ENCODE measurements at regions not wholly inside any gene's neighbourhood (a gene's known extent, or its start where the extent isn't known, plus 50 kb on each side); places are given as distances from the start of the nearest gene placed in this dataset.

DNA sequence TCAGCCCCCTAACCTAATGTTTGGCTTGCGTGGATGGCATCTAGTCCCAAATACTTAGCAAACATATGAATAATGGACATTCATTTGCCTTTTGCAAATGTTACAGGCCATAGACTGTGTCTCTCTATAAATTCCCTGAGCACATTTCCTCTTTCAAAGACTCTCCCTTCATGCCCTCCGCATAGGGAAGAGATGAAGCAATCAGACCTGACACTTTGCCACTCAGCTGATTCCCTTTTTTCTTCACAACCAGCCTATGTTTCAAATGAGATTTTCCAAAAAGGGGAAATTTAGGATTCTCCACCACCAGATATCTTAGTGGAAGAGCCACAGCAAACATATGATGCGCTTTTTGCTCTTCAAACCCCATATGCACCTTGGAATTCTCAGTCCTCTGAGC is 453.7 kb downstream of the STK39 start:
- TF ChIP-seq TCF7L2 (IDR thresholded peaks at IDR 0.05; ENCODE audit: low read depth, low read length) = no peak
- TF ChIP-seq, protein P1, sequence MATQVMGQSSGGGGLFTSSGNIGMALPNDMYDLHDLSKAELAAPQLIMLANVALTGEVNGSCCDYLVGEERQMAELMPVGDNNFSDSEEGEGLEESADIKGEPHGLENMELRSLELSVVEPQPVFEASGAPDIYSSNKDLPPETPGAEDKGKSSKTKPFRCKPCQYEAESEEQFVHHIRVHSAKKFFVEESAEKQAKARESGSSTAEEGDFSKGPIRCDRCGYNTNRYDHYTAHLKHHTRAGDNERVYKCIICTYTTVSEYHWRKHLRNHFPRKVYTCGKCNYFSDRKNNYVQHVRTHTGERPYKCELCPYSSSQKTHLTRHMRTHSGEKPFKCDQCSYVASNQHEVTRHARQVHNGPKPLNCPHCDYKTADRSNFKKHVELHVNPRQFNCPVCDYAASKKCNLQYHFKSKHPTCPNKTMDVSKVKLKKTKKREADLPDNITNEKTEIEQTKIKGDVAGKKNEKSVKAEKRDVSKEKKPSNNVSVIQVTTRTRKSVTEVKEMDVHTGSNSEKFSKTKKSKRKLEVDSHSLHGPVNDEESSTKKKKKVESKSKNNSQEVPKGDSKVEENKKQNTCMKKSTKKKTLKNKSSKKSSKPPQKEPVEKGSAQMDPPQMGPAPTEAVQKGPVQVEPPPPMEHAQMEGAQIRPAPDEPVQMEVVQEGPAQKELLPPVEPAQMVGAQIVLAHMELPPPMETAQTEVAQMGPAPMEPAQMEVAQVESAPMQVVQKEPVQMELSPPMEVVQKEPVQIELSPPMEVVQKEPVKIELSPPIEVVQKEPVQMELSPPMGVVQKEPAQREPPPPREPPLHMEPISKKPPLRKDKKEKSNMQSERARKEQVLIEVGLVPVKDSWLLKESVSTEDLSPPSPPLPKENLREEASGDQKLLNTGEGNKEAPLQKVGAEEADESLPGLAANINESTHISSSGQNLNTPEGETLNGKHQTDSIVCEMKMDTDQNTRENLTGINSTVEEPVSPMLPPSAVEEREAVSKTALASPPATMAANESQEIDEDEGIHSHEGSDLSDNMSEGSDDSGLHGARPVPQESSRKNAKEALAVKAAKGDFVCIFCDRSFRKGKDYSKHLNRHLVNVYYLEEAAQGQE (IDR thresholded peaks at IDR 0.05; ENCODE audit: insufficient read depth in 1 of 2, low read depth in 2 of 2, low read length in 1 of 2) = no peak
- TF ChIP-seq, protein P2, sequence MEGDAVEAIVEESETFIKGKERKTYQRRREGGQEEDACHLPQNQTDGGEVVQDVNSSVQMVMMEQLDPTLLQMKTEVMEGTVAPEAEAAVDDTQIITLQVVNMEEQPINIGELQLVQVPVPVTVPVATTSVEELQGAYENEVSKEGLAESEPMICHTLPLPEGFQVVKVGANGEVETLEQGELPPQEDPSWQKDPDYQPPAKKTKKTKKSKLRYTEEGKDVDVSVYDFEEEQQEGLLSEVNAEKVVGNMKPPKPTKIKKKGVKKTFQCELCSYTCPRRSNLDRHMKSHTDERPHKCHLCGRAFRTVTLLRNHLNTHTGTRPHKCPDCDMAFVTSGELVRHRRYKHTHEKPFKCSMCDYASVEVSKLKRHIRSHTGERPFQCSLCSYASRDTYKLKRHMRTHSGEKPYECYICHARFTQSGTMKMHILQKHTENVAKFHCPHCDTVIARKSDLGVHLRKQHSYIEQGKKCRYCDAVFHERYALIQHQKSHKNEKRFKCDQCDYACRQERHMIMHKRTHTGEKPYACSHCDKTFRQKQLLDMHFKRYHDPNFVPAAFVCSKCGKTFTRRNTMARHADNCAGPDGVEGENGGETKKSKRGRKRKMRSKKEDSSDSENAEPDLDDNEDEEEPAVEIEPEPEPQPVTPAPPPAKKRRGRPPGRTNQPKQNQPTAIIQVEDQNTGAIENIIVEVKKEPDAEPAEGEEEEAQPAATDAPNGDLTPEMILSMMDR (IDR thresholded peaks at IDR 0.05) = no peak
- no peak for TF ChIP-seq POLR2AphosphoS5 (IDR thresholded peaks at IDR 0.05; ENCODE audit: low read depth, low read length)
- no peak for TF ChIP-seq SIN3A (IDR thresholded peaks at IDR 0.05; ENCODE audit: borderline replicate concordance, insufficient read depth, low read depth, low read length)
- H3K27me3 ChIP-seq (ENCODE audit: control insufficient read depth, insufficient read depth, low read length) = no peaks in the 10 kb centered on the region
- no peak overlapping the region for H3K27ac ChIP-seq (ENCODE audit: low read length)
- in situ Hi-C loops (cut with HindIII; ENCODE audit: low pct_unique_long_range_greater_than_20kb, low sequenced_read_pairs) = no loop called here
- ChIA-PET POLR2A (no interaction called here), CTCF (no interaction called here)
- H3K36me3 ChIP-seq (ENCODE audit: control insufficient read depth, insufficient read depth, low read length) = no peaks in the 10 kb centered on the region
- intact Hi-C loops (cut with micrococcal nuclease; ENCODE audit: unreplicated experiment) = no loop called here
- no peaks in the 10 kb centered on the region for H3K4me1 ChIP-seq (ENCODE audit: control insufficient read depth, insufficient read depth, low read length)
- H3K9me3 ChIP-seq (ENCODE audit: control insufficient read depth, insufficient read depth, low read depth, low read length) = no peaks in the 10 kb centered on the region
- BruUV-seq (replicated peaks) = no TSS peak
- DNase-seq (ENCODE audit: low read depth, low spot score) (no peak), ATAC-seq (no peak)
- no peak overlapping the region for H3K4me3 ChIP-seq (ENCODE audit: low read depth in 2 of 2, low read length in 2 of 2)

- H3K4me1 ChIP-seq (ENCODE audit: control insufficient read depth, insufficient read depth, low read length) = no peaks in the 10 kb centered on the region
- intact Hi-C loops (cut with micrococcal nuclease; ENCODE audit: unreplicated experiment) = no loop called here
- CTCF ChIA-PET = no interaction called here
Measured at GRCh38 chr2:167792126-167792525, 455.3 kb downstream of the STK39 start.

More at GRCh38 chr2:167792126-167792525, 455.3 kb downstream of the STK39 start:
- no peak overlapping the region for H3K27ac ChIP-seq (ENCODE audit: low read length)
- DNase-seq (ENCODE audit: low read depth, low spot score) = no peak
- no peak for ATAC-seq
- H3K9me3 ChIP-seq (ENCODE audit: control insufficient read depth, insufficient read depth, low read depth, low read length) = no peaks in the 10 kb centered on the region
- in situ Hi-C loops (cut with HindIII; ENCODE audit: low pct_unique_long_range_greater_than_20kb, low sequenced_read_pairs) = no loop called here
- TF ChIP-seq, protein P2 (IDR thresholded peaks at IDR 0.05) = no peak
- TF ChIP-seq TCF7L2 (IDR thresholded peaks at IDR 0.05; ENCODE audit: low read depth, low read length) (no peak), SIN3A (IDR thresholded peaks at IDR 0.05; ENCODE audit: borderline replicate concordance, insufficient read depth, low read depth, low read length) (no peak), POLR2AphosphoS5 (IDR thresholded peaks at IDR 0.05; ENCODE audit: low read depth, low read length) (no peak)
- TF ChIP-seq, protein P1 (IDR thresholded peaks at IDR 0.05; ENCODE audit: insufficient read depth in 1 of 2, low read depth in 2 of 2, low read length in 1 of 2) = no peak
- POLR2A ChIA-PET = no interaction called here
- BruUV-seq (replicated peaks) = no TSS peak
- no peaks in the 10 kb centered on the region for H3K27me3 ChIP-seq (ENCODE audit: control insufficient read depth, insufficient read depth, low read length)
- no peaks in the 10 kb centered on the region for H3K36me3 ChIP-seq (ENCODE audit: control insufficient read depth, insufficient read depth, low read length)
- H3K4me3 ChIP-seq (ENCODE audit: low read depth in 2 of 2, low read length in 2 of 2) = no peak overlapping the region
